Spleen (tissue), 7 donors: ENCODE measurements at regions not wholly inside any gene's neighbourhood (a gene's known extent, or its start where the extent isn't known, plus 50 kb on each side); places are given as distances from the start of the nearest gene placed in this dataset.

Experiments used
- POLR2A ChIP-seq, 3 donors: fragments of 450-650 bp; IDR thresholded peaks; one replicate each; pipeline ENCODE4 v1.5.1; 2017; ENCODE audit warnings: antibody characterized with exemption in 3 of 3, mild to moderate bottlenecking in 1 of 3
- POLR2AphosphoS5 ChIP-seq, 3 donors: sonication (generic); formaldehyde crosslinking; IDR thresholded peaks; one replicate each; pipeline ENCODE4 v1.5.1; 2017; ENCODE audit warnings: antibody characterized with exemption in 3 of 3
- TF ChIP-seq, protein P1 (sequence below), 11 experiments: fragments of 200-600 bp in 7 of 11; fragments of 450-650 bp in 4 of 11; sonication (generic) in 4 of 11; IDR thresholded peaks in 8 of 11; conservative IDR thresholded peaks in 3 of 11; 1 replicate in 7 of 11; 2 replicates in 4 of 11; pipeline versions ENCODE4 v1.4.0 to v1.8.0; 2016 to 2021; ENCODE audit warnings: antibody characterized with exemption in 11 of 11, inconsistent platforms in 4 of 11, mild to moderate bottlenecking in 1 of 11
- donor health status: DM: no; HTN: no; CAD: no; lungs with moderate emphysema.
- donor health status: DM: no; HTN: no; CAD: no.
- donor health status: DM: no; HTN: no; CAD: no.

DNA sequence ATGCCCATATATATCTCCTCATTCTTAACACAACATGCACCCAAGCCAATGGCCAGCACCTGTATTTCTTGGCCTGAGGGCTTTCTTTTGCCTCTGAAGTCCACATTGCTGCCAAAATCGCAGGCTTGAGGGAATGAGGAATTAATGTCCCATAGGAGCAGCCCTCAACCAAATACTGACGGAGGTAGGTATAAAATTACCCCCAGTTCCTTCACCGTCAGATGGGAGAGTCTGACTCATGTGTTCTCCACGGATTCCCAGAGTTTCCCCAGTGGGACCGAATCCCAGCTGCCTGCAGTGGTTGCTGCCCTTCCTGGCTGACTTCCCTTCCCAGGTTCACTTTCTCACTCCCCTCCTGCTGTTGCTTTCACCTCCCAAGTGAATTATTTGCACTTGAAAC lies 602.2 kb upstream of the NOX3 start:
- TF ChIP-seq POLR2A (IDR thresholded peaks at IDR 0.05), result no peak
- TF ChIP-seq, protein P1, sequence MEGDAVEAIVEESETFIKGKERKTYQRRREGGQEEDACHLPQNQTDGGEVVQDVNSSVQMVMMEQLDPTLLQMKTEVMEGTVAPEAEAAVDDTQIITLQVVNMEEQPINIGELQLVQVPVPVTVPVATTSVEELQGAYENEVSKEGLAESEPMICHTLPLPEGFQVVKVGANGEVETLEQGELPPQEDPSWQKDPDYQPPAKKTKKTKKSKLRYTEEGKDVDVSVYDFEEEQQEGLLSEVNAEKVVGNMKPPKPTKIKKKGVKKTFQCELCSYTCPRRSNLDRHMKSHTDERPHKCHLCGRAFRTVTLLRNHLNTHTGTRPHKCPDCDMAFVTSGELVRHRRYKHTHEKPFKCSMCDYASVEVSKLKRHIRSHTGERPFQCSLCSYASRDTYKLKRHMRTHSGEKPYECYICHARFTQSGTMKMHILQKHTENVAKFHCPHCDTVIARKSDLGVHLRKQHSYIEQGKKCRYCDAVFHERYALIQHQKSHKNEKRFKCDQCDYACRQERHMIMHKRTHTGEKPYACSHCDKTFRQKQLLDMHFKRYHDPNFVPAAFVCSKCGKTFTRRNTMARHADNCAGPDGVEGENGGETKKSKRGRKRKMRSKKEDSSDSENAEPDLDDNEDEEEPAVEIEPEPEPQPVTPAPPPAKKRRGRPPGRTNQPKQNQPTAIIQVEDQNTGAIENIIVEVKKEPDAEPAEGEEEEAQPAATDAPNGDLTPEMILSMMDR (IDR thresholded peaks at IDR 0.05 in 8 of 11, conservative IDR thresholded peaks at IDR 0.05 in 3 of 11), result no peak
- TF ChIP-seq POLR2AphosphoS5 (IDR thresholded peaks at IDR 0.05), result no peak
